ENCODE measurements at regions not wholly inside any gene's neighbourhood (a gene's known extent, or its start where the extent isn't known, plus 50 kb on each side); places are given as distances from the start of the nearest gene placed in this dataset.

DNA sequence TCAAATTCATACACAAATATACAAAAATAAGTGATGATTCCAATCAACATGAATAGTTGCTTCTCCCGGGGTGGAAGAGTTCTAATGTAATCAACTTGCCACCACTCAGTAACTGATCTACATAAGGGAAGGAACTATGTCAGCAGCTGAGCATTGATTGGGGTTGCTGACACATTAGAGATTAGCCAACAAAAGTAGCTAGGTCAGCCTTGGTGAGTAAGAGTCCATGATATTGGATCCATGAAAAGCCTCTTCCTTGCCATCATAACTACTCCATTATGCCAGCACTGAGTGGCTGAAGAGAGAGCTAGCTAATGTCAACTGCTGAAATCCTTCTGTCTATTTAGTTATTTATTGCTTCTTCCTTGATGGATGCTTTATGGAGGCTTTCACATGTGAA, 309.8 kb downstream of the NFIB start (continued):
- TF ChIP-seq, protein P1, sequence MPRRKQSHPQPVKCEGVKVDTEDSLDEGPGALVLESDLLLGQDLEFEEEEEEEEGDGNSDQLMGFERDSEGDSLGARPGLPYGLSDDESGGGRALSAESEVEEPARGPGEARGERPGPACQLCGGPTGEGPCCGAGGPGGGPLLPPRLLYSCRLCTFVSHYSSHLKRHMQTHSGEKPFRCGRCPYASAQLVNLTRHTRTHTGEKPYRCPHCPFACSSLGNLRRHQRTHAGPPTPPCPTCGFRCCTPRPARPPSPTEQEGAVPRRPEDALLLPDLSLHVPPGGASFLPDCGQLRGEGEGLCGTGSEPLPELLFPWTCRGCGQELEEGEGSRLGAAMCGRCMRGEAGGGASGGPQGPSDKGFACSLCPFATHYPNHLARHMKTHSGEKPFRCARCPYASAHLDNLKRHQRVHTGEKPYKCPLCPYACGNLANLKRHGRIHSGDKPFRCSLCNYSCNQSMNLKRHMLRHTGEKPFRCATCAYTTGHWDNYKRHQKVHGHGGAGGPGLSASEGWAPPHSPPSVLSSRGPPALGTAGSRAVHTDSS (tag by site-specific recombination; IDR thresholded peaks at IDR 0.05), result no peak
- TF ChIP-seq ZSCAN16 (tag by site-specific recombination; IDR thresholded peaks at IDR 0.05) (no peak), ZNF2 (tag by site-specific recombination; IDR thresholded peaks at IDR 0.05) (no peak), WT1 (tag by site-specific recombination; IDR thresholded peaks at IDR 0.05) (no peak)

DNA sequence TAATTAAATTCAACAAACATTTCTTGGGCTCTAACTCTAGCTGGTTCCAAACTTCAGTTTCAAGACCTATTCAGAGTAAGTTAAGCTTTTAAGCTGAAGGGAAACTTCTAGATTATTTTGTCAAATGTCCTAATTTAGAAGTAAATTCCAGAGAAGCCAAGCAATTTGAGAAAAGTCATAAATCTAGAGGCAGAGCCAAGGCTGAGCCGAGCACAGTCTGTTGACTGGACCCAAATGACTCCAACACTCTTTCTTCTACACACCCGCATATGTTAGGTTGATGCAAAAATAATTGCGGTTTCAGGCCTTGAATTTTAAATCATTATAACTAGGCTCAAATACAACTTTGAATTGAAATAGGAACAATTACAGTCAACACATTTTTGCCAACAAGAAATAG, 319.7 kb downstream of the NFIB start:
- POLR2A ChIA-PET, result no interaction called here
- TF ChIP-seq WT1 (tag by site-specific recombination; IDR thresholded peaks at IDR 0.05) (no peak), ZBTB1 (tag by site-specific recombination; IDR thresholded peaks at IDR 0.05) (no peak), ZFHX2 (tag by site-specific recombination; conservative IDR thresholded peaks at IDR 0.05) (no peak), ZNF416 (tag by site-specific recombination; IDR thresholded peaks at IDR 0.05) (no peak), ZNF623 (tag by site-specific recombination; IDR thresholded peaks at IDR 0.05) (no peak), ZNF248 (tag by site-specific recombination; IDR thresholded peaks at IDR 0.05) (no peak), RBAK (tag by site-specific recombination; IDR thresholded peaks at IDR 0.05) (no peak), ZBTB17 (tag by site-specific recombination; IDR thresholded peaks at IDR 0.05) (no peak), ZNF121 (tag by site-specific recombination; IDR thresholded peaks at IDR 0.05) (no peak), ZNF366 (tag by site-specific recombination; conservative IDR thresholded peaks at IDR 0.05) (no peak), ZNF561 (tag by site-specific recombination; IDR thresholded peaks at IDR 0.05; ENCODE audit: borderline replicate concordance) (no peak), ZNF133 (tag by site-specific recombination; IDR thresholded peaks at IDR 0.05) (no peak), ZEB2 (tag by site-specific recombination; IDR thresholded peaks at IDR 0.05) (no peak)
- TF ChIP-seq, protein P2, sequence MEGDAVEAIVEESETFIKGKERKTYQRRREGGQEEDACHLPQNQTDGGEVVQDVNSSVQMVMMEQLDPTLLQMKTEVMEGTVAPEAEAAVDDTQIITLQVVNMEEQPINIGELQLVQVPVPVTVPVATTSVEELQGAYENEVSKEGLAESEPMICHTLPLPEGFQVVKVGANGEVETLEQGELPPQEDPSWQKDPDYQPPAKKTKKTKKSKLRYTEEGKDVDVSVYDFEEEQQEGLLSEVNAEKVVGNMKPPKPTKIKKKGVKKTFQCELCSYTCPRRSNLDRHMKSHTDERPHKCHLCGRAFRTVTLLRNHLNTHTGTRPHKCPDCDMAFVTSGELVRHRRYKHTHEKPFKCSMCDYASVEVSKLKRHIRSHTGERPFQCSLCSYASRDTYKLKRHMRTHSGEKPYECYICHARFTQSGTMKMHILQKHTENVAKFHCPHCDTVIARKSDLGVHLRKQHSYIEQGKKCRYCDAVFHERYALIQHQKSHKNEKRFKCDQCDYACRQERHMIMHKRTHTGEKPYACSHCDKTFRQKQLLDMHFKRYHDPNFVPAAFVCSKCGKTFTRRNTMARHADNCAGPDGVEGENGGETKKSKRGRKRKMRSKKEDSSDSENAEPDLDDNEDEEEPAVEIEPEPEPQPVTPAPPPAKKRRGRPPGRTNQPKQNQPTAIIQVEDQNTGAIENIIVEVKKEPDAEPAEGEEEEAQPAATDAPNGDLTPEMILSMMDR (tag by site-specific recombination; IDR thresholded peaks at IDR 0.05), result no peak
- TF ChIP-seq, protein P3, sequence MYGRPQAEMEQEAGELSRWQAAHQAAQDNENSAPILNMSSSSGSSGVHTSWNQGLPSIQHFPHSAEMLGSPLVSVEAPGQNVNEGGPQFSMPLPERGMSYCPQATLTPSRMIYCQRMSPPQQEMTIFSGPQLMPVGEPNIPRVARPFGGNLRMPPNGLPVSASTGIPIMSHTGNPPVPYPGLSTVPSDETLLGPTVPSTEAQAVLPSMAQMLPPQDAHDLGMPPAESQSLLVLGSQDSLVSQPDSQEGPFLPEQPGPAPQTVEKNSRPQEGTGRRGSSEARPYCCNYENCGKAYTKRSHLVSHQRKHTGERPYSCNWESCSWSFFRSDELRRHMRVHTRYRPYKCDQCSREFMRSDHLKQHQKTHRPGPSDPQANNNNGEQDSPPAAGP (tag by site-specific recombination; IDR thresholded peaks at IDR 0.05), result no peak
- TF ChIP-seq, protein P4, sequence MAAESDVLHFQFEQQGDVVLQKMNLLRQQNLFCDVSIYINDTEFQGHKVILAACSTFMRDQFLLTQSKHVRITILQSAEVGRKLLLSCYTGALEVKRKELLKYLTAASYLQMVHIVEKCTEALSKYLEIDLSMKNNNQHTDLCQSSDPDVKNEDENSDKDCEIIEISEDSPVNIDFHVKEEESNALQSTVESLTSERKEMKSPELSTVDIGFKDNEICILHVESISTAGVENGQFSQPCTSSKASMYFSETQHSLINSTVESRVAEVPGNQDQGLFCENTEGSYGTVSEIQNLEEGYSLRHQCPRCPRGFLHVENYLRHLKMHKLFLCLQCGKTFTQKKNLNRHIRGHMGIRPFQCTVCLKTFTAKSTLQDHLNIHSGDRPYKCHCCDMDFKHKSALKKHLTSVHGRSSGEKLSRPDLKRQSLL (tag by site-specific recombination; IDR thresholded peaks at IDR 0.05), result no peak
- TF ChIP-seq, protein P5, sequence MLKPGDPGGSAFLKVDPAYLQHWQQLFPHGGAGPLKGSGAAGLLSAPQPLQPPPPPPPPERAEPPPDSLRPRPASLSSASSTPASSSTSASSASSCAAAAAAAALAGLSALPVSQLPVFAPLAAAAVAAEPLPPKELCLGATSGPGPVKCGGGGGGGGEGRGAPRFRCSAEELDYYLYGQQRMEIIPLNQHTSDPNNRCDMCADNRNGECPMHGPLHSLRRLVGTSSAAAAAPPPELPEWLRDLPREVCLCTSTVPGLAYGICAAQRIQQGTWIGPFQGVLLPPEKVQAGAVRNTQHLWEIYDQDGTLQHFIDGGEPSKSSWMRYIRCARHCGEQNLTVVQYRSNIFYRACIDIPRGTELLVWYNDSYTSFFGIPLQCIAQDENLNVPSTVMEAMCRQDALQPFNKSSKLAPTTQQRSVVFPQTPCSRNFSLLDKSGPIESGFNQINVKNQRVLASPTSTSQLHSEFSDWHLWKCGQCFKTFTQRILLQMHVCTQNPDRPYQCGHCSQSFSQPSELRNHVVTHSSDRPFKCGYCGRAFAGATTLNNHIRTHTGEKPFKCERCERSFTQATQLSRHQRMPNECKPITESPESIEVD (tag by site-specific recombination; IDR thresholded peaks at IDR 0.05), result no peak
- H3K4me1 ChIP-seq (ENCODE audit: control insufficient read depth, insufficient read depth, low read length), result peaks cover 11% of the 10 kb centered on the region
- no peak overlapping the region for H3K4me3 ChIP-seq (ENCODE audit: low read depth, low read length)
- H3K9me3 ChIP-seq (ENCODE audit: control insufficient read depth, insufficient read depth, low read depth, low read length), result no peaks in the 10 kb centered on the region
- CTCF ChIA-PET, result no interaction called here
- no peaks in the 10 kb centered on the region for H3K36me3 ChIP-seq (ENCODE audit: control insufficient read depth in 2 of 2, insufficient read depth in 1 of 2, low read length in 2 of 2)
- no peak overlapping the region for H3K27ac ChIP-seq (ENCODE audit: extremely low read depth, low read depth, low read length)

Measured in HEK293 (cell line).